AG20443 (cell line): ENCODE measurements at regions not wholly inside any gene's neighbourhood (a gene's known extent, or its start where the extent isn't known, plus 50 kb on each side); places are given as distances from the start of the nearest gene placed in this dataset.
A peak's percentile ranks its signal among the peaks of the same experiment; 100 is the strongest.

ENCODE experiments used
- DNase-seq: peaks from one replicate; pipeline ENCODE4 v3.0.0; 2012; ENCODE audit warnings: low spot score, mixed read lengths

- no peak for DNase-seq
These were observed 219.3 kb upstream of the MKLN1 start for GRCh38 chr7:131108212-131108940.

- DNase-seq = peak; percentile 17
These were observed 218.5 kb upstream of the MKLN1 start for GRCh38 chr7:131109011-131109758.

DNA sequence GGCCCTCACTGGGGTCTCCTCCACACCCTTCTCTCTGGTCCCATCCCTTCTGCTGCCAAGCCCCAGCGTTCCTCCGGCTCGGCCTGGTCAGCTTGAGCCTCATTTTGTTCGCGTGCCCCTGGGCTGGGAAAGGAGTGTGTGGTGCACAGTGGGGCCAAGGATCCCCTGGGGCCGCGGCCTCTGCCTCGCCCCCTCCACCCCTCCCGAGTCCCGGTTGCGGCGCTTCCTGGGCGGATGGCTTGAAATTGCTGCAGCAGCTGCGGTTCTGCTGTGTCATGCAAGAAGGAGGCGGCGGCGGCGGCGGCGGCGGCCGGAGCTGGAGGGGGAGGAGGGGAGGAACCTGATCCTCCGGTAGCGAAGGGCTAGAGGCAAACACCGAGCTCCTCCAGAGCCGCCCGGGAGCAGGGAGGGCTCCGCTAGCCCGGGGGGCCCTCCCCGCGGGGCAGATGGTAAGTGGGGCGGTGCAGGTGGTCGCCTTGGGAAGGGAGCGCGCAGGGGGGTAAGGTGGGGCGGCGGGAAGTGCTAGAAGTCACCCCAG lies 217.8 kb upstream of the MKLN1 start:
- DNase-seq = peak; percentile 84

DNA sequence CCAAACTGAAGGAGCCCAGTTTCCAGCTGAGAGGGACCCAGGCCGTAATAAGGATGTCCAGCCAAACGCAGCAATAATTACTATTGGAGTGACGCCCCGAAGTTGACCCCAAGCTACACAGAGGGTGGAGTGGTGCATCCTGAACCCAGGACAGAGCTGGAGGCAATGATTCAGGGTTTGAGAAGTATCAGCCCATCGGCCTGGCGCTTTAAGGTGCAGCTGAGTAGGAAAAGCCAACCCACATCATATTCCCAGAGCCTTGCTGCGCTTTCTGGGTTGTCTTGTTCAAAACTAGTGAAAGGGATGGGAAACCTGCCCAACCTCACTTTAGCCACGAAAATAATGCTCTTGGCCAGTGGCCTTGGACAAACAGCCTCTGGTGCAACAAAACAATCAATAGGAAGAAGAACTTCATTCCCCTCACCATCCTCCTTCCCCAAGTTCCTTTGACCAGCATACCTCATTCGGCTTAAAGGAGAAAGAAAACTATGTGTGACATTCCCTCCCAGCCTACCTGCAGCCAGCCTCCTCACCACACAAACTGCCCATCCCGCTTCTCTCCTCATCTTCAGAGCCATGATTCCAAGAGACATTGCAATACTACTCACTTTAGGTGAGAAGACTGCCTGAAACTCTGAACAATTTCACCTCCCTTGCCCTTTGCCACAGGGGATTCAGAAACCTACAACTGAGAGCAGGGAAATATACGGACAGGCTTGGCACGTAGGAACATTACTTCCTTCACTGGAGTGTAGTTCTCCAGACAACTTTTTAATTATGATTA lies 217.2 kb upstream of the MKLN1 start:
- DNase-seq = peak; percentile 49

- DNase-seq = peak; percentile 72
These were observed 216.5 kb upstream of the MKLN1 start for GRCh38 chr7:131111081-131111576.

DNA sequence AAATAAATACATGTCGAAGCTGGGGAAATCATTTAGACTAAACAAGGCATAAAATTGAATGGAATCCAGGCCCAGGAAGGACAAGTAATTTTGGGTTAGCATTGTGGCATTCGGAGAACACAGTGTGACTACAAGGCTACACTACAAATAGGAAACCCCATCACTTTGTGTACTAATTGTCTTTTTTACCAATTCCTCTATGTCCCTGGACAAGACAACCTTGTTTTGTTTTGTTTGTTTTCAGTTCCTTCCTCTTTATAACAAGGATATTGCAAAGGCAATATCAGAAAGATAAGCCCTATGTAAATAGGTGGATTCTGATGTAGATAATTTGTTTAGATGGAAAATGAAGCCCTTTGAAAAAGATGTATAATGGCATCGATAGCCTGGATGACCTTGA lies 215.9 kb upstream of the MKLN1 start:
- no peak for DNase-seq

GRCh38 chr7:131112431-131112830 lies 215.2 kb upstream of the MKLN1 start:
- DNase-seq = no peak

DNA sequence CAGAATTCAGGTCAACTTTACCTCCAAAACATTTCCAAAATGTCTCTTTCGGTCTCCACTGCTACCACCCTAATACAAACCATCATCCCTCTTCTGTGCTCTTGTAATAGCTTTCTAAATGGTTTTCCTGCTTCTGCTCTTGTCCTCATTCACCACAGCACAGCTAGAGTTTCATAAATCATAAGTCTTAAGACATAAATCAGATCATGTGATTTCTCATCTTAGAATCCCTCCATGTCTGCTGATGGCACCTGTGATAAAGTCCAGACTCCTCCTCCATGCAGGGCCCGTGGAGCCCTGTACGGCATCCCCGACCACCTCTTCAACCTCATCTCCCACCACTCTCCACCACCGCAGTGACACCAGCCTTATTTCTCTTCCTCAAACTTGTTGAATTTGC lies 212.3 kb upstream of the MKLN1 start:
- no peak for DNase-seq

DNA sequence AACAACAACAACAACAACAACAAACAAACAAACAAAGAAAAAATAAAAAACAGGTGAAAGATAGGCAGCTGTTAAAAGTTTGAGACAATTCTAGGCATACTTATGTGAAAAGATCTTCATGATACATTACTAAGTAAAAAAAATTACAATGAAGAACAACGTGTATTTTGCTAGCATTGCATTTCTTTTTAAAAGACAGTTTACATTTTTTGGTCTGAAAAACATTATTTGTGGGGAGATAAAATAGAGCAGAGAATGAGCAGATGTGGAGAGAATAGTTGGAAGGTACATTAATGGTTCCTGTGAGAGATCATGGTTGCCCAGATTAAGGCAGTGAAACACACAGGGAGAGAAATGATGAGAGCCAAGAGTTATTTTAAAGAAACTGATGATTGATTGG lies 210.2 kb upstream of the MKLN1 start:
- no peak for DNase-seq

DNA sequence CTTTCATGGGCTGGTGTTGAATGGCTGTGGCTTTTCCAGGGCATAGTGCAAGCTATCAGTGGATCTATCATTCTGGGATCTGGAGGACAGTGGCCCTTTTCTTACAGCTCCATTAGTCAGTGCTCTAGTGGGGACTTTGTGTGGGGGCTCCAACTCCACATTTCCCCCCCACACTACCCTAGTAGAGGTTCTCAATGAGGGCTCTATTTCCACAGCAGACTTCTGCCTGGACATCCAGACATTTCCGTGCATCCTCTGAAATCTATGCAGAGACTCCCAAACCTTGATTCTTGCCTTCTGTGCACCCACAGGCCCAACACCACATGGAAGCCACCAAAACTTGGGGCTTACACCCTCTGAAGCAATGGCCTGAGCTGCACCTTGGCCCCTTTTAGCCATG lies 208.3 kb upstream of the MKLN1 start:
- DNase-seq = no peak

DNA sequence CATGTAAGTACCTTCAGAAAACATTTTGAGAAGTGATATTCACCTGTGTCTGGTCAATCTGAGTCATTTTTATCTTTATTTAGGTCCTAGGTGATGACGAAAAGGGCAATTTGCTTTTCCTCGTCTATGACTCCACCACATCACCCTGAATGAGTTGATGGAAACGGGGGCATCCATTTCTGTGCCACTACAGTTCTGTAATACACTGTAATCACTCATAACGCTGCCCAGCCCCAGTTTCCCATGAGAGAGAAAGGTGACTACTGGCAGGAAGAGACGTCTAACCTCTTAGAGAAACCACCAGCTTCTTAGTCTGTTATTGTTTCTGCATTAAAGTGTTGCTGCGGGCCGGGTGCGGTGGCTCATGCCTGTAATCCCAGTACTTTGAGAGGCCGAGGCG lies 205.3 kb upstream of the MKLN1 start:
- no peak for DNase-seq

- no peak for DNase-seq
These were observed 203.6 kb upstream of the MKLN1 start for GRCh38 chr7:131124001-131124629.

- no peak for DNase-seq
These were observed 202.8 kb upstream of the MKLN1 start for GRCh38 chr7:131124867-131125266.

DNA sequence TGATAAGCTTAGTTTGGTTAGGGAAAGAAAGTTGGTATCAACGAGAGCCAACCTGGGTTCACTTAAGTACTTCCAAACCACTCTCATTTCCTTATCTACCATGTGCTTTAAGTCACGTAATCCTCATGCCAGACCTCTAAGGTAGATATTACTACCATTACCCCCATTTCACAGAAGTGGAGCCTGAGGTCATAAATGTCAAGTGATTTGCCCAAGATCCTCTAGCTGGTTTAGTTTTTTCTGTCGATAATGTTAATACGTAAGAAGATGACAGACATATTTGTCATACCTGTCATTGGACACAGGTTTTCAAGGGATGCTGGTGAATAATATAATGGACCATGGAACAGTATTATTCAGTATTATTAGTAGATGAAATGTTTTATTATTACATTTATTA lies 197.4 kb upstream of the MKLN1 start:
- no peak for DNase-seq

GRCh38 chr7:131131012-131131745 lies 196.5 kb upstream of the MKLN1 start:
- no peak for DNase-seq

DNA sequence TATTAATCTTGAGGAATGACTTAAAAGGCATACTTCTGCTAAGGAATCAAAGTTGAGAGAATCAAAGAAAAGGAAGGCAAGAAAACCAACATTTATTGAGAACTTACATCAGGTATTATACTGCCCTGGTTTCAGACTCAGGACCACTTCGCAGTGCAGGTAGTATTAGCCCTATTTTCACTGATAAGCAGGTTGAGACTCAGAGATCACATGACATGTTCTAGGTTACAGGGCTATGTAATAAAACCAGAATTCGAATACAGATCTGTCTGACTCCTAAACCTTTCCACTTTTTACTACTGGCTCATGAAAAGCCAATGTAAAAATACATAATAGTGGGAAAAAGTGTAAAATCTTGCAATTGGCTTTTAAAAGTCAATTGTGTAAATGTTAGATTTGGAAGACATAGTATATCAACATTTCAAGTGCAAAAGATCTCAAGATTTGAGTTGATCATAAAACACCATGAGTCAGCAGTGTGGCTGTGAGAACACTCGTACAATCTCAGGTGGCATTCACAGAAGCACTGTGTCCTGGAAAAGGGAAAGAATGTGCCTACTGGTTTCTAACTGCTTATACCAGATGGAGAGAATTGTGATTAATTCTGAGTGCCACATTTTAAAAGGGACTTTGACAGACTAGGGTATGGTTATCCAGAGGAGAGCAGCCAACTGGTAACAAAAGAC lies 195.8 kb upstream of the MKLN1 start:
- no peak for DNase-seq

- DNase-seq = no peak
These were observed 188.2 kb upstream of the MKLN1 start for GRCh38 chr7:131139462-131139861.

DNA sequence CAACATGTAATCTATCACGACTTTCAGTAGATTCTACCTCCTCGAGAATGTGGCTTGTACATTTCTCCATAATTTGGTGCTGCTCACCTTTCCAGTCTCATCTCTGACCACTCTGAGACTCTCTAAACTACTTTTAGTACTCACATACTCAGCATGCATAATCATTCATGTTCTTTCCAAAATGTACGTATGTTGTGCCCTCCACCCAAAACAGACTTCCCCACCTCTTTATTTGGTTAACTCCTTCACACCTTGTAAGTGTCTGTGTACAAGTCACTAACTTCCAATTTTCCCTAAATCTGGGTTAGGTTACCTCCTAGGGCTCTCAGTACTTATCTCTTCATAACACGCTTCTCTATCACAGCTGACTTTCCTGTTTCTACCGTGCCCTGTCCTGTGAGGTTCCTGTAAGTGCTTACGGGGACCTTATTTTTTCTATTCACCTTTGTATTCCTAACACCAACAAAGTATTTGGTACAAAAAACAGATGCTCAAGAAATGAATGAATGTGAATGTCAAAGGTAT lies 186.2 kb upstream of the MKLN1 start:
- DNase-seq = no peak

DNA sequence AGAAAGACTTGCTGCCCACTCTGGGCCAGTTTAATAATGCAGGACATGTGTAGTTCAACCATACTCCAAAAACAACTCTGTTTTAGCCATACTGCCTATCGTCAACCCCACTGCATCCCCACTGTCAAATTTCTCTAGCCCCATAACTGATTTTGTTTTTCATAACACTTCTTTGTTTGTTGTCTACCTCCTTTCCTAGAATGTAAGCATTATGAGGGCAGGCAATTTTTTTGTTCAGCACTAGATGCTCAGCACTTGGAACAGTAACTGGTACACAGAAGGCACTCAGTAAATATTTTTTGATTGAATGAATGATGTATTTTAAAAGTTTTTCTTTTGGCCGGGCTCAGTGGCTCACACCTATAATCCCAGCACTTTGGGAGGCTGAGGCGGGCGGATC lies 183.8 kb upstream of the MKLN1 start:
- DNase-seq = no peak

- no peak for DNase-seq
These were observed 182.7 kb upstream of the MKLN1 start for GRCh38 chr7:131145026-131145425.
